ENCODE measurements at regions not wholly inside any gene's neighbourhood (a gene's known extent, or its start where the extent isn't known, plus 50 kb on each side); places are given as distances from the start of the nearest gene placed in this dataset.

DNA sequence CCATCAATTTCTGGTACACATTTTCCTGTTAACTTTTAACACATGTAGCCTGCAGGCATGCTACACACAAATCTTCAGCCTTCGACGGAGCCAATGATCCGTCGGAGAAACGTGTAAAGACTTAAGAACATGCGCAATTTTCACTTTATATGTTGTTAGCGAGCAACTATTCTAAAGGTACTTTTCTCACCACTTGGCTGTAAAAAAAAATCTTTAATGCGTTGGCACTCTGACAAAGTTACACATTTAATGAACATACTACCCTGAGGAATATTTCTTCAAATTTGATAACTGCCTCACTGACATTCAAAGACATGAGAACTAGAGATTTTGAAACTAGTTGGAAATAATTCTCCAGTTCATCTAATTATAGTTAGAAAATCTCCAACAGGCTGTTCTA is 507.5 kb upstream of the SALL1 start:
- TF ChIP-seq CTCF (IDR thresholded peaks at IDR 0.05; ENCODE audit: insufficient read depth, low read length) (no peak), POLR2AphosphoS5 (IDR thresholded peaks at IDR 0.05; ENCODE audit: low read depth) (no peak)
- TF ChIP-seq, protein P1, sequence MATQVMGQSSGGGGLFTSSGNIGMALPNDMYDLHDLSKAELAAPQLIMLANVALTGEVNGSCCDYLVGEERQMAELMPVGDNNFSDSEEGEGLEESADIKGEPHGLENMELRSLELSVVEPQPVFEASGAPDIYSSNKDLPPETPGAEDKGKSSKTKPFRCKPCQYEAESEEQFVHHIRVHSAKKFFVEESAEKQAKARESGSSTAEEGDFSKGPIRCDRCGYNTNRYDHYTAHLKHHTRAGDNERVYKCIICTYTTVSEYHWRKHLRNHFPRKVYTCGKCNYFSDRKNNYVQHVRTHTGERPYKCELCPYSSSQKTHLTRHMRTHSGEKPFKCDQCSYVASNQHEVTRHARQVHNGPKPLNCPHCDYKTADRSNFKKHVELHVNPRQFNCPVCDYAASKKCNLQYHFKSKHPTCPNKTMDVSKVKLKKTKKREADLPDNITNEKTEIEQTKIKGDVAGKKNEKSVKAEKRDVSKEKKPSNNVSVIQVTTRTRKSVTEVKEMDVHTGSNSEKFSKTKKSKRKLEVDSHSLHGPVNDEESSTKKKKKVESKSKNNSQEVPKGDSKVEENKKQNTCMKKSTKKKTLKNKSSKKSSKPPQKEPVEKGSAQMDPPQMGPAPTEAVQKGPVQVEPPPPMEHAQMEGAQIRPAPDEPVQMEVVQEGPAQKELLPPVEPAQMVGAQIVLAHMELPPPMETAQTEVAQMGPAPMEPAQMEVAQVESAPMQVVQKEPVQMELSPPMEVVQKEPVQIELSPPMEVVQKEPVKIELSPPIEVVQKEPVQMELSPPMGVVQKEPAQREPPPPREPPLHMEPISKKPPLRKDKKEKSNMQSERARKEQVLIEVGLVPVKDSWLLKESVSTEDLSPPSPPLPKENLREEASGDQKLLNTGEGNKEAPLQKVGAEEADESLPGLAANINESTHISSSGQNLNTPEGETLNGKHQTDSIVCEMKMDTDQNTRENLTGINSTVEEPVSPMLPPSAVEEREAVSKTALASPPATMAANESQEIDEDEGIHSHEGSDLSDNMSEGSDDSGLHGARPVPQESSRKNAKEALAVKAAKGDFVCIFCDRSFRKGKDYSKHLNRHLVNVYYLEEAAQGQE (IDR thresholded peaks at IDR 0.05; ENCODE audit: insufficient replicate concordance, low read depth): no peak

Measured in HL-60 (cell line).